K562 (cell line): ENCODE measurements at regions not wholly inside any gene's neighbourhood (a gene's known extent, or its start where the extent isn't known, plus 50 kb on each side); places are given as distances from the start of the nearest gene placed in this dataset.

ENCODE experiments used
- ATAC-seq: fragments of 200-7000 bp; cut with Tn5 transposase; 3 replicates; pipeline ENCODE4 v1.9.1; 2020; ENCODE audit warnings: moderate library complexity
- BruUV-seq: library from RNA; stranded (reverse); fragments of 400-500 nt; replicated peaks from 2 replicates; lab custom pipeline; 2021; lab: Mats Ljungman, UMichigan
- CTCF ChIA-PET: fragments of 300-600 bp; formaldehyde crosslinking; extraction: SDS; loops from one replicate; lab custom pipeline; 2021; ENCODE audit warnings: low intra/inter-chr PET ratio; lab: Yijun Ruan, JAX
- POLR2A ChIA-PET: fragments of 300-600, 350-650 bp; sonication (Branson Sonifier 250); formaldehyde crosslinking; extraction: SDS; loops from one replicate; lab custom pipeline; 2021; ENCODE audit warnings: antibody characterized with exemption, inconsistent platforms; lab: Yijun Ruan, JAX
- DNase-seq, 4 experiments: peaks; one replicate each; pipeline versions ENCODE4 v3.0.0 to v3.0.0-alpha.2; 2011 to 2018; ENCODE audit warnings: low spot score in 3 of 4, mixed read lengths in 3 of 4; ENCODE audit errors: extremely low read depth in 1 of 4
- FAIRE-seq: peaks from 2 replicates; lab custom pipeline; 2011; peaks lifted over from hg19 to GRCh38; lab: Jason Lieb, UNC
- H2AFZ ChIP-seq: 2 replicates; pipeline ENCODE4 v1.6.0; 2011; ENCODE audit warnings: low read depth, low read length, control low read depth, inconsistent platforms
- H3K27ac ChIP-seq: fragments of 200-600 bp; 3 replicates; pipeline ENCODE4 v1.8.0; 2011; ENCODE audit warnings: low read depth, mild to moderate bottlenecking, control low read depth, inconsistent platforms, low read length, moderate library complexity, mixed read lengths; ENCODE audit errors: extremely low read depth
- H3K27me3 ChIP-seq, 2 experiments: fragments of 300-600 bp in 1 of 2; 2 replicates in 1 of 2; 3 replicates in 1 of 2; pipeline versions ENCODE4 v1.6.0 to v1.8.0; 2011; ENCODE audit warnings: inconsistent platforms in 2 of 2, low read length in 2 of 2, mild to moderate bottlenecking in 1 of 2, mixed read lengths in 1 of 2, moderate library complexity in 1 of 2; ENCODE audit not compliant: control insufficient read depth in 2 of 2, insufficient read depth in 2 of 2
- H3K36me3 ChIP-seq: fragments of 300-600 bp; 3 replicates; pipeline ENCODE4 v1.8.0; 2011; ENCODE audit warnings: mild to moderate bottlenecking, low read length, inconsistent platforms; ENCODE audit not compliant: control insufficient read depth, insufficient read depth
- H3K4me1 ChIP-seq, 2 experiments: fragments of 200-600 bp in 1 of 2; replicated peaks in 1 of 2; 2 replicates in 1 of 2; 3 replicates in 1 of 2; pipeline versions ENCODE4 v1.5.1 to v1.8.0; 2011; ENCODE audit warnings: inconsistent platforms in 2 of 2, low read length in 2 of 2, mild to moderate bottlenecking in 1 of 2, mixed read lengths in 1 of 2, moderate library complexity in 1 of 2; ENCODE audit not compliant: control insufficient read depth in 2 of 2, insufficient read depth in 2 of 2
- H3K4me2 ChIP-seq: 2 replicates; pipeline ENCODE4 v1.6.1; 2011; ENCODE audit warnings: low read length, control low read depth, inconsistent platforms, mixed read lengths; ENCODE audit not compliant: insufficient read depth
- H3K4me3 ChIP-seq: fragments of 200-600 bp; sonication (generic), shearing (Covaris generic); 2 replicates; pipeline ENCODE4 v1.5.1; 2016; ENCODE audit warnings: control low read depth, inconsistent platforms
- H3K79me2 ChIP-seq: fragments of 200-600 bp; 3 replicates; pipeline ENCODE4 v1.8.0; 2011; ENCODE audit warnings: low read length, inconsistent platforms; ENCODE audit not compliant: control insufficient read depth, insufficient read depth
- H3K9ac ChIP-seq, 2 experiments: 2 replicates each; pipeline versions ENCODE4 v1.6.0 to v1.6.1; 2011; ENCODE audit warnings: low read depth in 2 of 2, low read length in 2 of 2, control low read depth in 1 of 2, inconsistent platforms in 1 of 2, mild to moderate bottlenecking in 1 of 2, mixed read lengths in 1 of 2; ENCODE audit not compliant: insufficient read depth in 1 of 2
- H3K9me1 ChIP-seq: one replicate; pipeline ENCODE4 v1.6.0; 2011; ENCODE audit warnings: inconsistent platforms, mild to moderate bottlenecking, low read length, moderate library complexity; ENCODE audit not compliant: control insufficient read depth, insufficient read depth
- H3K9me3 ChIP-seq: replicated peaks from 2 replicates; pipeline ENCODE4 v1.5.1; 2011; ENCODE audit warnings: low read depth, low read length, inconsistent platforms; ENCODE audit not compliant: control insufficient read depth, insufficient read depth
- H4K20me1 ChIP-seq: replicated peaks from 2 replicates; pipeline ENCODE4 v1.6.1; 2011; ENCODE audit warnings: low read length, inconsistent platforms, mixed read lengths; ENCODE audit not compliant: control insufficient read depth, insufficient read depth
- CREBBP ChIP-seq: IDR thresholded peaks from one replicate; pipeline ENCODE4 v1.6.1; 2012; ENCODE audit warnings: low read depth, mild to moderate bottlenecking, control low read depth, inconsistent platforms, low read length
- CXXC5 ChIP-seq: fragments of 250-450 bp; sonication (Bioruptor Pico); IDR thresholded peaks from 2 replicates; pipeline ENCODE4 v1.8.0; 2022; ENCODE audit warnings: inconsistent platforms, mild to moderate bottlenecking, moderate library complexity
- DNMT1 ChIP-seq: fragments of 450-650 bp; IDR thresholded peaks from 2 replicates; pipeline ENCODE4 v1.6.1; 2016; ENCODE audit warnings: antibody characterized with exemption, mild to moderate bottlenecking
- E4F1 ChIP-seq: fragments of 250-450 bp; sonication (Bioruptor Pico); IDR thresholded peaks from 2 replicates; pipeline ENCODE4 v1.5.0; 2021; ENCODE audit warnings: mild to moderate bottlenecking, borderline replicate concordance
- GABPB1 ChIP-seq: sonication (generic); formaldehyde crosslinking; IDR thresholded peaks from 2 replicates; pipeline ENCODE4 v1.8.0; 2022; ENCODE audit warnings: mild to moderate bottlenecking, missing genetic modification reagents
- GATA2 ChIP-seq: sonication (generic); formaldehyde crosslinking; IDR thresholded peaks from 2 replicates; pipeline ENCODE4 v1.4.0; 2020; ENCODE audit warnings: mild to moderate bottlenecking, missing genetic modification reagents
- GATAD2B ChIP-seq: fragments of 450-650 bp; IDR thresholded peaks from 2 replicates; pipeline ENCODE4 v1.6.1; 2017; ENCODE audit warnings: mild to moderate bottlenecking, borderline replicate concordance
- HLTF ChIP-seq: fragments of 450-650 bp; IDR thresholded peaks from 2 replicates; pipeline ENCODE4 v1.6.1; 2016
- NBN ChIP-seq: fragments of 450-650 bp; IDR thresholded peaks from 2 replicates; pipeline ENCODE4 v1.6.1; 2016; ENCODE audit warnings: low read depth, mild to moderate bottlenecking
- RBBP5 ChIP-seq: fragments of 200-600 bp; sonication (generic); IDR thresholded peaks from 2 replicates; pipeline ENCODE4 v1.6.1; 2012; ENCODE audit warnings: borderline replicate concordance, mild to moderate bottlenecking, low read length, control low read depth, inconsistent platforms; ENCODE audit not compliant: insufficient read depth, poor library complexity, severe bottlenecking
- RBFOX2 ChIP-seq: fragments of 200-400 bp; formaldehyde crosslinking; IDR thresholded peaks from 2 replicates; pipeline ENCODE4 v1.6.1; 2017; ENCODE audit warnings: low read depth, mild to moderate bottlenecking, low read length, moderate library complexity
- RUNX1 ChIP-seq: sonication (generic); IDR thresholded peaks from 2 replicates; pipeline ENCODE4 v1.6.1; 2016; ENCODE audit warnings: antibody characterized with exemption, low read depth
- XRCC4 ChIP-seq: IDR thresholded peaks from one replicate; pipeline ENCODE4 v1.6.1; 2011; ENCODE audit not compliant: insufficient read depth, insufficient read length; ENCODE audit errors: extremely low read depth
- ZMIZ1 ChIP-seq, 2 experiments: fragments of 150-350 bp in 1 of 2; IDR thresholded peaks; 2 replicates each; pipeline ENCODE4 v1.6.1; 2012 to 2016; ENCODE audit warnings: low read depth in 2 of 2, low read length in 2 of 2, mild to moderate bottlenecking in 1 of 2, moderate library complexity in 1 of 2
- ZNF778 ChIP-seq: fragments of 450-650 bp; formaldehyde crosslinking; IDR thresholded peaks from 2 replicates; pipeline ENCODE4 v1.4.0; 2020; ENCODE audit warnings: mild to moderate bottlenecking, moderate library complexity
- ZSCAN29 ChIP-seq: fragments of 450-650 bp; IDR thresholded peaks from 2 replicates; pipeline ENCODE4 v1.6.1; 2017
- WGBS: fragments of 100-300 bp; shearing (Covaris generic); methylation state at CpG from one replicate; pipeline ENCODE4 v1.1.6; 2016; ENCODE audit warnings: low coverage, mixed read lengths; ENCODE audit not compliant: insufficient coverage; ENCODE audit errors: missing lambda C conversion rate; 5-methylcytosine and 5-hydroxymethylcytosine counted together
- in situ Hi-C: fragments of 300-500 bp; cut with MboI; formaldehyde crosslinking; loops from 4 replicates; pipeline ENCODE4 v1.15.0; 2018; ENCODE audit warnings: inconsistent platforms, mixed read lengths
- intact Hi-C: fragments of 100-400 bp; cut with micrococcal nuclease; formaldehyde crosslinking; loops from 2 replicates; pipeline ENCODE4 v1.14.2; 2022

- H4K20me1 ChIP-seq: no peaks in the 10 kb centered on the region
- no peak overlapping the region for H3K4me3 ChIP-seq
- no TSS peak for BruUV-seq
- FAIRE-seq: no peak
- no peak for ATAC-seq
- POLR2A ChIA-PET: no interaction called here
- CTCF ChIA-PET: no interaction called here
- no peaks in the 10 kb centered on the region for H3K79me2 ChIP-seq
- TF ChIP-seq ZMIZ1 (IDR thresholded peaks at IDR 0.05; ENCODE audit: low read depth in 2 of 2, low read length in 2 of 2) (no peak), RBFOX2 (no peak), CREBBP (no peak), CXXC5 (CRISPR knock-in tag) (no peak), E4F1 (CRISPR knock-in tag) (no peak), NBN (no peak), RUNX1 (no peak), RBBP5 (no peak), ZNF778 (CRISPR knock-in tag) (no peak), DNMT1 (no peak), XRCC4 (no peak), GATA2 (CRISPR knock-in tag) (no peak), ZSCAN29 (no peak), GABPB1 (CRISPR knock-in tag) (no peak), GATAD2B (no peak), HLTF (no peak)
- H3K4me1 ChIP-seq: no peaks in the 10 kb centered on the region
- H3K27me3 ChIP-seq: no peaks in the 10 kb centered on the region
- H3K36me3 ChIP-seq: no peaks in the 10 kb centered on the region
- H3K9ac ChIP-seq: no peak overlapping the region
- DNase-seq: no peak
- intact Hi-C loops: no loop called here
- in situ Hi-C loops: no loop called here
- H3K9me3 ChIP-seq: no peaks in the 10 kb centered on the region
- no peak overlapping the region for H3K4me2 ChIP-seq
- WGBS: 0% methylated on average over 1 of the region's 1 CpG
- H3K27ac ChIP-seq: no peak overlapping the region
- no peaks in the 10 kb centered on the region for H3K9me1 ChIP-seq
- H2AFZ ChIP-seq: no peak overlapping the region
These were observed 133.5 kb downstream of the FAM47B start for GRCh38 chrX:35076061-35076460.
